GM12878 (cell line): ENCODE measurements at regions not wholly inside any gene's neighbourhood (a gene's known extent, or its start where the extent isn't known, plus 50 kb on each side); places are given as distances from the start of the nearest gene placed in this dataset.

Experiments
- ATAC-seq: fragments of 200-7000 bp; cut with Tn5 transposase; 3 replicates; pipeline ENCODE4 v1.9.1; 2020; ENCODE audit warnings: mild to moderate bottlenecking, moderate library complexity
- BruUV-seq: library from RNA; stranded (reverse); fragments of 400-500 nt; replicated peaks from 2 replicates; lab custom pipeline; 2021; lab: Mats Ljungman, UMichigan
- CTCF ChIA-PET: fragments of 300-600 bp; sonication (Branson Sonifier 250); formaldehyde crosslinking; extraction: SDS; loops from one replicate; lab custom pipeline; 2021; ENCODE audit warnings: inconsistent platforms; lab: Yijun Ruan, JAX
- POLR2A ChIA-PET: fragments of 350-600 bp; formaldehyde crosslinking; extraction: SDS; loops from one replicate; lab custom pipeline; 2021; ENCODE audit warnings: inconsistent platforms; lab: Charles Lee
- RAD21 ChIA-PET: fragments of 300-600 bp; sonication (Branson Sonifier 250); formaldehyde crosslinking; loops from one replicate; lab custom pipeline; 2023; ENCODE audit warnings: antibody characterized with exemption; ENCODE audit not compliant: unreplicated experiment; lab: Charles Lee
- SMC1A ChIA-PET: fragments of 300-600 bp; sonication (Branson Sonifier 250); formaldehyde crosslinking; loops from one replicate; lab custom pipeline; 2023; ENCODE audit not compliant: unreplicated experiment, uncharacterized antibody; lab: Charles Lee
- DNase-seq: peaks from one replicate; pipeline ENCODE4 v3.0.0-alpha.2; 2011; ENCODE audit warnings: low read depth, low spot score
- FAIRE-seq: peaks from 3 replicates; lab custom pipeline; 2011; peaks lifted over from hg19 to GRCh38; lab: Jason Lieb, UNC
- H2AFZ ChIP-seq: 2 replicates; pipeline ENCODE4 v1.6.0; 2011; ENCODE audit warnings: low read depth, low read length, control low read depth; ENCODE audit not compliant: control insufficient read depth
- H3K27ac ChIP-seq: 2 replicates; pipeline ENCODE4 v1.5.1; 2011; ENCODE audit warnings: control low read depth; ENCODE audit not compliant: control insufficient read depth, insufficient read depth
- H3K27me3 ChIP-seq, 2 experiments: replicated peaks in 1 of 2; 2 replicates each; pipeline versions ENCODE4 v1.6.0 to v1.6.1; 2011; ENCODE audit warnings: low read length in 1 of 2; ENCODE audit not compliant: control insufficient read depth in 2 of 2, insufficient read depth in 2 of 2
- H3K36me3 ChIP-seq, 2 experiments: 2 replicates each; pipeline ENCODE4 v1.5.1; 2011; ENCODE audit warnings: low read length in 1 of 2; ENCODE audit not compliant: control insufficient read depth in 2 of 2, insufficient read depth in 2 of 2
- H3K4me1 ChIP-seq: 2 replicates; pipeline ENCODE4 v1.6.1; 2011; ENCODE audit warnings: mild to moderate bottlenecking, low read length, moderate library complexity, mixed read lengths; ENCODE audit not compliant: control insufficient read depth, insufficient read depth
- H3K4me2 ChIP-seq: 2 replicates; pipeline ENCODE4 v1.6.0; 2011; ENCODE audit warnings: control low read depth; ENCODE audit not compliant: control insufficient read depth, insufficient read depth
- H3K4me3 ChIP-seq: fragments of 200-600 bp; sonication (generic); 2 replicates; pipeline ENCODE4 v1.5.1; 2016
- H3K79me2 ChIP-seq: 2 replicates; pipeline ENCODE4 v1.6.0; 2011; ENCODE audit warnings: low read length; ENCODE audit not compliant: control insufficient read depth, insufficient read depth
- H3K9ac ChIP-seq: 2 replicates; pipeline ENCODE4 v1.8.0; 2011; ENCODE audit warnings: low read length, control low read depth, mixed read lengths; ENCODE audit not compliant: control insufficient read depth, insufficient read depth
- H3K9me3 ChIP-seq: replicated peaks from 3 replicates; pipeline ENCODE4 v1.5.1; 2011; ENCODE audit warnings: mild to moderate bottlenecking, low read length; ENCODE audit not compliant: control insufficient read depth, insufficient read depth
- H4K20me1 ChIP-seq: 2 replicates; pipeline ENCODE4 v1.6.0; 2011; ENCODE audit not compliant: control insufficient read depth, insufficient read depth
- CBX3 ChIP-seq: fragments of 200-600 bp; sonication (generic); IDR thresholded peaks from 2 replicates; pipeline ENCODE4 v1.6.1; 2016; ENCODE audit warnings: low read depth, borderline replicate concordance
- CEBPZ ChIP-seq: fragments of 150-350 bp; IDR thresholded peaks from 2 replicates; pipeline ENCODE4 v1.6.1; 2016; ENCODE audit warnings: low read depth, low read length
- ETV6 ChIP-seq, 2 experiments: fragments of 450-650 bp in 1 of 2; IDR thresholded peaks in 1 of 2; conservative IDR thresholded peaks in 1 of 2; 2 replicates each; pipeline ENCODE4 v1.6.1; 2014; ENCODE audit warnings: antibody characterized with exemption in 1 of 2, borderline replicate concordance in 1 of 2, low read depth in 1 of 2, mild to moderate bottlenecking in 1 of 2, moderate library complexity in 1 of 2
- PML ChIP-seq: IDR thresholded peaks from 2 replicates; pipeline ENCODE4 v1.6.1; 2012; ENCODE audit warnings: low read length, inconsistent platforms
- RFX5 ChIP-seq: IDR thresholded peaks from 2 replicates; pipeline ENCODE4 v1.6.1; 2011; ENCODE audit warnings: low read depth, low read length, improper control_type of control experiment
- TCF3 ChIP-seq: IDR thresholded peaks from 2 replicates; pipeline ENCODE4 v1.6.1; 2012; ENCODE audit warnings: low read depth, mild to moderate bottlenecking, low read length, borderline replicate concordance; ENCODE audit not compliant: insufficient read depth
- WGBS: methylation state at CpG from one replicate; pipeline ENCODE4 v1.1.6; 2016; ENCODE audit warnings: low lambda C conversion rate; ENCODE audit not compliant: insufficient replicate concordance, insufficient coverage; ENCODE audit errors: missing lambda C conversion rate; 5-methylcytosine and 5-hydroxymethylcytosine counted together
- in situ Hi-C: fragments of 300-500 bp; cut with MboI; formaldehyde crosslinking; loops from 9 replicates; pipeline ENCODE4 v1.14.3; 2018; ENCODE audit warnings: mixed read lengths
- intact Hi-C: fragments of 100-400 bp; cut with micrococcal nuclease; formaldehyde crosslinking; loops from one replicate; pipeline ENCODE4 v1.14.2; 2022; ENCODE audit not compliant: unreplicated experiment
- TF ChIP-seq, protein P1 (sequence below): IDR thresholded peaks from 2 replicates; pipeline ENCODE4 v1.6.1; 2012; ENCODE audit warnings: low read length, inconsistent platforms

DNA sequence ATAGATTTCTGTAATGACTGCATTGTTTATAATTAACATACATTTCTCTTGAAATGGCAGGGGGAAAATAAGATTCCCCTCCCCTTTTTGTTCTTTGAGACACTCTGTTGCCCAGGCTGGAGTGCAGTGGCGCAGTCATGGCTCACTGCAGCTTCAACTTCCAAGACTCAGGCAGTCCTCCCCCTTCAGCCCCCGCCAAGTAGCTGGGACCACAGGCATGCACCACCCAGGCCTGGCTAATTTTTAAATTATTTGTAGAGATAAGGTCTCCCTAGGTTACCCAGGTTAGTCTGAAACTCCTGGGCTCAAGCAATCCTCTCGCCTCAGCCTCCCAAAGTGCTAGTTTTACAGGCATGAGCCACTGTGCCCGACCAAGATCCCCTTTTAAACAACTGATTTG lies 67.7 kb downstream of the KATNIP start:
- FAIRE-seq, result no peak
- TF ChIP-seq RFX5, result no peak
- TF ChIP-seq CBX3, result no peak
- TF ChIP-seq ETV6 (conservative IDR thresholded peaks at IDR 0.05 in 1 of 2, IDR thresholded peaks at IDR 0.05 in 1 of 2; ENCODE audit: borderline replicate concordance in 1 of 2, low read depth in 1 of 2), result no peak
- TF ChIP-seq, protein P1, sequence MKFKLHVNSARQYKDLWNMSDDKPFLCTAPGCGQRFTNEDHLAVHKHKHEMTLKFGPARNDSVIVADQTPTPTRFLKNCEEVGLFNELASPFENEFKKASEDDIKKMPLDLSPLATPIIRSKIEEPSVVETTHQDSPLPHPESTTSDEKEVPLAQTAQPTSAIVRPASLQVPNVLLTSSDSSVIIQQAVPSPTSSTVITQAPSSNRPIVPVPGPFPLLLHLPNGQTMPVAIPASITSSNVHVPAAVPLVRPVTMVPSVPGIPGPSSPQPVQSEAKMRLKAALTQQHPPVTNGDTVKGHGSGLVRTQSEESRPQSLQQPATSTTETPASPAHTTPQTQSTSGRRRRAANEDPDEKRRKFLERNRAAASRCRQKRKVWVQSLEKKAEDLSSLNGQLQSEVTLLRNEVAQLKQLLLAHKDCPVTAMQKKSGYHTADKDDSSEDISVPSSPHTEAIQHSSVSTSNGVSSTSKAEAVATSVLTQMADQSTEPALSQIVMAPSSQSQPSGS, result no peak
- no peak for TF ChIP-seq CEBPZ
- TF ChIP-seq PML, result no peak
- TF ChIP-seq TCF3, result no peak
- TF ChIP-seq, all 136 proteins: peak for 0
- Histone ChIP-seq H2AFZ (no peak overlapping the region), H3K79me2 (no peaks in the 10 kb centered on the region), H3K4me3 (no peak overlapping the region), H3K27me3 (no peaks in the 10 kb centered on the region), H3K4me1 (no peaks in the 10 kb centered on the region), H3K27ac (no peak overlapping the region), H3K9ac (no peak overlapping the region), H4K20me1 (no peaks in the 10 kb centered on the region), H3K36me3 (no peaks in the 10 kb centered on the region), H3K9me3 (no peaks in the 10 kb centered on the region), H3K4me2 (no peak overlapping the region)
- RAD21 ChIA-PET, result no interaction called here
- in situ Hi-C loops, result no loop called here
- SMC1A ChIA-PET, result interaction anchor here (0.6 kb wide), 1 partner anchor 13 kb away, joined by 3 read pairs; no protein-coding TSS in a partner anchor
- DNase-seq (no peak), ATAC-seq (no peak)
- 55% methylated on average over 4 of the region's 4 CpGs for WGBS
- intact Hi-C loops, result no loop called here
- CTCF ChIA-PET, result no interaction called here
- POLR2A ChIA-PET, result no interaction called here
- no TSS peak for BruUV-seq
